GM23338 (cell line): ENCODE measurements at regions not wholly inside any gene's neighbourhood (a gene's known extent, or its start where the extent isn't known, plus 50 kb on each side); places are given as distances from the start of the nearest gene placed in this dataset.

Source experiments
- ATAC-seq: fragments of 200-7000 bp; cut with Tn5 transposase; 3 replicates; pipeline ENCODE4 v1.9.1; 2020
- DNase-seq: peaks from one replicate; pipeline ENCODE4 v3.0.0-alpha.2; 2015; ENCODE audit warnings: low spot score
- H2AFZ ChIP-seq: fragments of 200-600 bp; sonication (generic); 2 replicates; pipeline ENCODE4 v1.8.0; 2016; ENCODE audit warnings: antibody characterized with exemption, mild to moderate bottlenecking, moderate library complexity
- H3F3A ChIP-seq: fragments of 200-600 bp; sonication (generic); replicated peaks from 2 replicates; pipeline ENCODE4 v1.8.0; 2017; ENCODE audit warnings: antibody characterized with exemption, mixed run types, low read depth
- H3K27ac ChIP-seq: fragments of 200-600 bp; sonication (generic); 2 replicates; pipeline ENCODE4 v1.6.1; 2016; ENCODE audit warnings: low read depth
- H3K27me3 ChIP-seq: fragments of 200-600 bp; sonication (generic); 2 replicates; pipeline ENCODE4 v1.8.0; 2016; ENCODE audit warnings: mild to moderate bottlenecking, mixed run types, moderate library complexity; ENCODE audit not compliant: insufficient read depth
- H3K36me3 ChIP-seq: fragments of 200-600 bp; sonication (generic); 2 replicates; pipeline ENCODE4 v1.8.0; 2016; ENCODE audit warnings: mild to moderate bottlenecking; ENCODE audit not compliant: insufficient read depth
- H3K4me1 ChIP-seq: fragments of 200-600 bp; sonication (generic); 2 replicates; pipeline ENCODE4 v1.8.0; 2016; ENCODE audit warnings: mild to moderate bottlenecking, moderate library complexity; ENCODE audit not compliant: insufficient read depth
- H3K4me2 ChIP-seq: fragments of 200-600 bp; sonication (generic); 2 replicates; pipeline ENCODE4 v1.7.1; 2017; ENCODE audit warnings: mixed run types
- H3K4me3 ChIP-seq: fragments of 200-600 bp; sonication (generic); 2 replicates; pipeline ENCODE4 v1.6.1; 2016; ENCODE audit warnings: mixed run types
- H3K79me2 ChIP-seq: fragments of 200-600 bp; sonication (generic); replicated peaks from 2 replicates; pipeline ENCODE4 v1.8.0; 2017; ENCODE audit warnings: mild to moderate bottlenecking; ENCODE audit not compliant: insufficient read depth
- H3K9me2 ChIP-seq: fragments of 200-600 bp; sonication (generic); 2 replicates; pipeline ENCODE4 v1.8.0; 2017; ENCODE audit not compliant: insufficient read depth
- H4K20me1 ChIP-seq: fragments of 200-600 bp; sonication (generic); replicated peaks from 2 replicates; pipeline ENCODE4 v1.8.0; 2017; ENCODE audit warnings: mild to moderate bottlenecking; ENCODE audit not compliant: insufficient read depth
- H3K27ac Mint-ChIP-seq: 2 replicates; pipeline ENCODE4 v1.8.0; 2020; ENCODE audit warnings: inconsistent platforms, mild to moderate bottlenecking, moderate library complexity, mixed read lengths
- H3K27me3 Mint-ChIP-seq: 3 replicates; pipeline ENCODE4 v1.8.0; 2022; ENCODE audit warnings: low read depth, mild to moderate bottlenecking, moderate library complexity, mixed read lengths, inconsistent platforms; ENCODE audit not compliant: insufficient read depth, poor library complexity
- H3K36me3 Mint-ChIP-seq: 3 replicates; pipeline ENCODE4 v1.8.0; 2021; ENCODE audit warnings: low read depth, mild to moderate bottlenecking, inconsistent platforms, moderate library complexity, mixed read lengths
- H3K4me1 Mint-ChIP-seq: 3 replicates; pipeline ENCODE4 v1.8.0; 2020; ENCODE audit warnings: mild to moderate bottlenecking, inconsistent platforms, mixed read lengths
- H3K4me3 Mint-ChIP-seq: 3 replicates; pipeline ENCODE4 v1.8.0; 2021; ENCODE audit warnings: moderate library complexity, mild to moderate bottlenecking, inconsistent platforms, mixed read lengths
- H3K9me3 Mint-ChIP-seq: 3 replicates; pipeline ENCODE4 v1.8.0; 2020; ENCODE audit warnings: moderate library complexity, mild to moderate bottlenecking, inconsistent platforms, mixed read lengths
- CREB1 ChIP-seq: fragments of 250-450 bp; sonication (Bioruptor Pico); IDR thresholded peaks from 2 replicates; pipeline ENCODE4 v1.5.0; 2020; ENCODE audit warnings: low read depth, mild to moderate bottlenecking, moderate library complexity
- EZH2 ChIP-seq: fragments of 200-600 bp; sonication (generic); IDR thresholded peaks from one replicate; pipeline ENCODE4 v1.8.0; 2017; ENCODE audit warnings: antibody characterized with exemption, mild to moderate bottlenecking, low read depth; ENCODE audit not compliant: unreplicated experiment
- EZH2phosphoT487 ChIP-seq: fragments of 200-600 bp; sonication (generic); IDR thresholded peaks from one replicate; pipeline ENCODE4 v1.8.1; 2018; ENCODE audit warnings: antibody characterized with exemption; ENCODE audit not compliant: unreplicated experiment
- JUNB ChIP-seq: IDR thresholded peaks from one replicate; pipeline ENCODE4 v1.6.1; 2016; ENCODE audit warnings: antibody characterized with exemption; ENCODE audit not compliant: unreplicated experiment
- NANOG ChIP-seq: IDR thresholded peaks from 2 replicates; pipeline ENCODE4 v1.6.1; 2016; ENCODE audit warnings: antibody characterized with exemption, borderline replicate concordance
- POLR2AphosphoS5 ChIP-seq: IDR thresholded peaks from 2 replicates; pipeline ENCODE4 v1.6.1; 2016; ENCODE audit warnings: antibody characterized with exemption, low read depth
- STAT1 ChIP-seq: IDR thresholded peaks from one replicate; pipeline ENCODE4 v1.6.1; 2016; ENCODE audit warnings: antibody characterized with exemption; ENCODE audit not compliant: unreplicated experiment
- ZNF114 ChIP-seq: fragments of 250-450 bp; sonication (Bioruptor Pico); IDR thresholded peaks from 2 replicates; pipeline ENCODE4 v1.5.0; 2020; ENCODE audit warnings: mild to moderate bottlenecking, moderate library complexity
- TF ChIP-seq, protein P1 (sequence below), 2 experiments: fragments of 200-600 bp in 1 of 2; sonication (generic) in 1 of 2; conservative IDR thresholded peaks; 2 replicates each; pipeline versions ENCODE4 v1.5.1 to v1.6.1; 2016 to 2017; ENCODE audit warnings: antibody characterized with exemption in 2 of 2, low read depth in 2 of 2, mild to moderate bottlenecking in 2 of 2, moderate library complexity in 1 of 2
- TF ChIP-seq, protein P2 (sequence below): IDR thresholded peaks from one replicate; pipeline ENCODE4 v1.6.1; 2018; ENCODE audit warnings: antibody characterized with exemption; ENCODE audit not compliant: unreplicated experiment
- TF ChIP-seq, protein P3 (sequence below): IDR thresholded peaks from 2 replicates; pipeline ENCODE4 v1.6.1; 2016; ENCODE audit warnings: antibody characterized with exemption

DNA sequence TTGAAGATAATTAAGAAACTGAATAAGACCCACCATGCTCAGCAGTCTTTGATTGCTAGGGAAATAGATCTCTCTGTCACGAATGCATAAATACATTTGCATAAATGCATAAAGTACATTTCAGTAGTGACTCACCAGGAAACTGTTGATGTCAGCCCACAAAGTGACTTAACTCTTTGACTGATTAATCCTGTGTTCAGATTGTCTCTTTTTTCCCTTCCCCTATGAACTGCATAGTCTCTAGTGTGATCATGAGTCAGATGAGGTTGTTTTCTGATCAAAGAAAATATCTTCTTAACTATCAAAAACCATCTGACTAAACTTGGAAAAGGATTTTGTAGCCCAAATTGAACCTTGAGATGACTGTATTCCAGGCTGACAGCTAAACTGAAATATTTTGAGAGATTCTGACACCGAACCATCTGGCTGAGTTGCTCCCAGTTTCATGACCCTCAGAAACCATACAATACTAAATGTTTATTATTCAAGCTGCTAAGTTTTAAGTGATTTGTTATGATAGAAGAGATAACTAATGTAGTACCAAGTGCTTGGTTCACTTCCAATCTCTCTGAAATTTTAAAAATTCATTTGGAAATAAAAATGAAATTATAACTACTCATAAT is 1381.5 kb upstream of the AGA start:
- TF ChIP-seq CREB1 (CRISPR knock-in tag) (no peak), POLR2AphosphoS5 (no peak), EZH2 (no peak), STAT1 (no peak), NANOG (no peak), EZH2phosphoT487 (no peak)
- TF ChIP-seq, protein P1, sequence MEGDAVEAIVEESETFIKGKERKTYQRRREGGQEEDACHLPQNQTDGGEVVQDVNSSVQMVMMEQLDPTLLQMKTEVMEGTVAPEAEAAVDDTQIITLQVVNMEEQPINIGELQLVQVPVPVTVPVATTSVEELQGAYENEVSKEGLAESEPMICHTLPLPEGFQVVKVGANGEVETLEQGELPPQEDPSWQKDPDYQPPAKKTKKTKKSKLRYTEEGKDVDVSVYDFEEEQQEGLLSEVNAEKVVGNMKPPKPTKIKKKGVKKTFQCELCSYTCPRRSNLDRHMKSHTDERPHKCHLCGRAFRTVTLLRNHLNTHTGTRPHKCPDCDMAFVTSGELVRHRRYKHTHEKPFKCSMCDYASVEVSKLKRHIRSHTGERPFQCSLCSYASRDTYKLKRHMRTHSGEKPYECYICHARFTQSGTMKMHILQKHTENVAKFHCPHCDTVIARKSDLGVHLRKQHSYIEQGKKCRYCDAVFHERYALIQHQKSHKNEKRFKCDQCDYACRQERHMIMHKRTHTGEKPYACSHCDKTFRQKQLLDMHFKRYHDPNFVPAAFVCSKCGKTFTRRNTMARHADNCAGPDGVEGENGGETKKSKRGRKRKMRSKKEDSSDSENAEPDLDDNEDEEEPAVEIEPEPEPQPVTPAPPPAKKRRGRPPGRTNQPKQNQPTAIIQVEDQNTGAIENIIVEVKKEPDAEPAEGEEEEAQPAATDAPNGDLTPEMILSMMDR (conservative IDR thresholded peaks at IDR 0.05; ENCODE audit: low read depth in 2 of 2) = no peak
- no peak overlapping the region for H3K4me3 ChIP-seq
- Mint-ChIP-seq H3K4me3 (no peak overlapping the region), H3K36me3 (no peaks in the 10 kb centered on the region), H3K4me1 (peaks cover 10% of the 10 kb centered on the region), H3K9me3 (peaks cover 3% of the 10 kb centered on the region; the same call in 1 of the 3 replicates), H3K27me3 (no peaks in the 10 kb centered on the region), H3K27ac (peak overlapping the region; percentile 17; the same call in 1 of the 2 replicates)
- no peak overlapping the region for H3K27ac ChIP-seq
- H3K36me3 ChIP-seq = no peaks in the 10 kb centered on the region
- no peaks in the 10 kb centered on the region for H3F3A ChIP-seq
- H4K20me1 ChIP-seq = no peaks in the 10 kb centered on the region
- H3K79me2 ChIP-seq = no peaks in the 10 kb centered on the region
- H2AFZ ChIP-seq = no peak overlapping the region
- no peak overlapping the region for H3K4me2 ChIP-seq
- no peaks in the 10 kb centered on the region; the same call in 1 of the 2 replicates for H3K9me2 ChIP-seq
- DNase-seq = no peak
- H3K4me1 ChIP-seq = no peaks in the 10 kb centered on the region
- H3K27me3 ChIP-seq = no peaks in the 10 kb centered on the region
- no peak for ATAC-seq

DNA sequence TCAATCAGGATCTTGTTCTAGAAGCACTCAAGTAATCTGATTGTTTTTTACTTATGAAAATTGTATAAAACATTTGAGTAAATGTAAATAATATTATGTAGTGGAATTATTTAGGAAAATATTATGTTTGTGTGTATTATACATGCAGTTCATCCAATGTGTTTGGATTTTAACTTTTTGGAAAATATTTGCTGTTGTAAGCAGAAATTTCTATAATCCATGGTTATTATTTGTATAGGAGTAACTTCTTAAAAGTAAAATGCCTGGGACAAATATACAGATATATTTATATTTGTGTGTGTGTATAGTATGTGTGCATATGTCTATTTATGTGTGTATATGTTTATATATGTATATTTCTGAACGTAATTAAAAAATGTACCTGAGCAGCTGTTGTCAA is 1394.6 kb upstream of the AGA start:
- no peak overlapping the region for H3K27ac ChIP-seq
- ATAC-seq (no peak), DNase-seq (no peak)
- no peak for TF ChIP-seq EZH2phosphoT487
- TF ChIP-seq, protein P2, sequence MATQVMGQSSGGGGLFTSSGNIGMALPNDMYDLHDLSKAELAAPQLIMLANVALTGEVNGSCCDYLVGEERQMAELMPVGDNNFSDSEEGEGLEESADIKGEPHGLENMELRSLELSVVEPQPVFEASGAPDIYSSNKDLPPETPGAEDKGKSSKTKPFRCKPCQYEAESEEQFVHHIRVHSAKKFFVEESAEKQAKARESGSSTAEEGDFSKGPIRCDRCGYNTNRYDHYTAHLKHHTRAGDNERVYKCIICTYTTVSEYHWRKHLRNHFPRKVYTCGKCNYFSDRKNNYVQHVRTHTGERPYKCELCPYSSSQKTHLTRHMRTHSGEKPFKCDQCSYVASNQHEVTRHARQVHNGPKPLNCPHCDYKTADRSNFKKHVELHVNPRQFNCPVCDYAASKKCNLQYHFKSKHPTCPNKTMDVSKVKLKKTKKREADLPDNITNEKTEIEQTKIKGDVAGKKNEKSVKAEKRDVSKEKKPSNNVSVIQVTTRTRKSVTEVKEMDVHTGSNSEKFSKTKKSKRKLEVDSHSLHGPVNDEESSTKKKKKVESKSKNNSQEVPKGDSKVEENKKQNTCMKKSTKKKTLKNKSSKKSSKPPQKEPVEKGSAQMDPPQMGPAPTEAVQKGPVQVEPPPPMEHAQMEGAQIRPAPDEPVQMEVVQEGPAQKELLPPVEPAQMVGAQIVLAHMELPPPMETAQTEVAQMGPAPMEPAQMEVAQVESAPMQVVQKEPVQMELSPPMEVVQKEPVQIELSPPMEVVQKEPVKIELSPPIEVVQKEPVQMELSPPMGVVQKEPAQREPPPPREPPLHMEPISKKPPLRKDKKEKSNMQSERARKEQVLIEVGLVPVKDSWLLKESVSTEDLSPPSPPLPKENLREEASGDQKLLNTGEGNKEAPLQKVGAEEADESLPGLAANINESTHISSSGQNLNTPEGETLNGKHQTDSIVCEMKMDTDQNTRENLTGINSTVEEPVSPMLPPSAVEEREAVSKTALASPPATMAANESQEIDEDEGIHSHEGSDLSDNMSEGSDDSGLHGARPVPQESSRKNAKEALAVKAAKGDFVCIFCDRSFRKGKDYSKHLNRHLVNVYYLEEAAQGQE = no peak
- TF ChIP-seq ZNF114 (CRISPR knock-in tag) = no peak
- no peak for TF ChIP-seq STAT1
- TF ChIP-seq, protein P3, sequence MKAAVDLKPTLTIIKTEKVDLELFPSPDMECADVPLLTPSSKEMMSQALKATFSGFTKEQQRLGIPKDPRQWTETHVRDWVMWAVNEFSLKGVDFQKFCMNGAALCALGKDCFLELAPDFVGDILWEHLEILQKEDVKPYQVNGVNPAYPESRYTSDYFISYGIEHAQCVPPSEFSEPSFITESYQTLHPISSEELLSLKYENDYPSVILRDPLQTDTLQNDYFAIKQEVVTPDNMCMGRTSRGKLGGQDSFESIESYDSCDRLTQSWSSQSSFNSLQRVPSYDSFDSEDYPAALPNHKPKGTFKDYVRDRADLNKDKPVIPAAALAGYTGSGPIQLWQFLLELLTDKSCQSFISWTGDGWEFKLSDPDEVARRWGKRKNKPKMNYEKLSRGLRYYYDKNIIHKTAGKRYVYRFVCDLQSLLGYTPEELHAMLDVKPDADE = no peak
- no peak for TF ChIP-seq JUNB
- TF ChIP-seq EZH2 = no peak
- no peak overlapping the region for H3K27ac Mint-ChIP-seq
- H4K20me1 ChIP-seq = no peaks in the 10 kb centered on the region
- no peaks in the 10 kb centered on the region for H3K4me1 ChIP-seq
- no peaks in the 10 kb centered on the region for H3K27me3 Mint-ChIP-seq
- no peaks in the 10 kb centered on the region for H3K36me3 Mint-ChIP-seq
- no peak overlapping the region for H3K4me2 ChIP-seq
- no peaks in the 10 kb centered on the region for H3K79me2 ChIP-seq
- H3F3A ChIP-seq = no peaks in the 10 kb centered on the region
- no peaks in the 10 kb centered on the region for H3K27me3 ChIP-seq
- H3K36me3 ChIP-seq = no peaks in the 10 kb centered on the region
- no peaks in the 10 kb centered on the region for H3K9me2 ChIP-seq
- H3K9me3 Mint-ChIP-seq = no peaks in the 10 kb centered on the region
- no peak overlapping the region for H3K4me3 Mint-ChIP-seq
- H3K4me3 ChIP-seq = no peak overlapping the region
- H3K4me1 Mint-ChIP-seq = no peaks in the 10 kb centered on the region
- no peak overlapping the region for H2AFZ ChIP-seq
